IPS DF 6.9 (cell line): ENCODE measurements at regions not wholly inside any gene's neighbourhood (a gene's known extent, or its start where the extent isn't known, plus 50 kb on each side); places are given as distances from the start of the nearest gene placed in this dataset.

Source experiments
- DNase-seq: peaks from one replicate; pipeline ENCODE4 v3.0.0-alpha.2; 2013; ENCODE audit warnings: low read depth, low spot score
- H3K27ac ChIP-seq: one replicate; pipeline ENCODE4 v1.5.1; 2013; ENCODE audit warnings: low read length, control low read depth
- H3K27me3 ChIP-seq: 2 replicates; pipeline ENCODE4 v1.6.1; 2013; ENCODE audit warnings: mild to moderate bottlenecking, low read length; ENCODE audit not compliant: control insufficient read depth, insufficient read depth
- H3K36me3 ChIP-seq: 2 replicates; pipeline ENCODE4 v1.6.1; 2013; ENCODE audit warnings: low read length; ENCODE audit not compliant: control insufficient read depth, insufficient read depth
- H3K4me1 ChIP-seq: 2 replicates; pipeline ENCODE4 v1.6.1; 2013; ENCODE audit warnings: low read length; ENCODE audit not compliant: control insufficient read depth, insufficient read depth
- H3K4me3 ChIP-seq: 2 replicates; pipeline ENCODE4 v1.5.1; 2013; ENCODE audit warnings: mild to moderate bottlenecking, low read length
- H3K9me3 ChIP-seq: 2 replicates; pipeline ENCODE4 v1.6.1; 2013; ENCODE audit warnings: low read length, inconsistent platforms; ENCODE audit not compliant: control insufficient read depth, insufficient read depth
- WGBS: extraction: QIAGEN DNeasy Blood & Tissue Kit; methylation state at CpG from one replicate; pipeline ENCODE4 v1.1.7; 2013; ENCODE audit warnings: mixed read lengths, missing lambda C conversion rate; ENCODE audit not compliant: insufficient read length, insufficient coverage; 5-methylcytosine and 5-hydroxymethylcytosine counted together

GRCh38 chr13:76086729-76087128 is 450.6 kb downstream of the LMO7 start:
- H3K4me1 ChIP-seq: no peaks in the 10 kb centered on the region
- H3K9me3 ChIP-seq: peaks cover 3% of the 10 kb centered on the region
- H3K36me3 ChIP-seq: no peaks in the 10 kb centered on the region
- WGBS: no CpG with 5 or more reads among the region's 1 CpG
- no peak for DNase-seq
- no peak overlapping the region for H3K4me3 ChIP-seq
- H3K27ac ChIP-seq: no peak overlapping the region
- H3K27me3 ChIP-seq: no peaks in the 10 kb centered on the region

GRCh38 chr13:76067850-76068249 is 431.7 kb downstream of the LMO7 start:
- WGBS: no CpG with 5 or more reads among the region's 3 CpGs

GRCh38 chr13:76053181-76053580 is 417.1 kb downstream of the LMO7 start:
- DNase-seq: no peak
- Histone ChIP-seq H3K27me3 (no peaks in the 10 kb centered on the region), H3K36me3 (no peaks in the 10 kb centered on the region), H3K4me1 (no peaks in the 10 kb centered on the region), H3K4me3 (no peak overlapping the region), H3K27ac (no peak overlapping the region), H3K9me3 (no peaks in the 10 kb centered on the region)
- no CpG with 5 or more reads among the region's 1 CpG for WGBS

More at GRCh38 chr13:76067850-76068249, 431.7 kb downstream of the LMO7 start:
- no peaks in the 10 kb centered on the region for H3K4me1 ChIP-seq
- no peak overlapping the region for H3K27ac ChIP-seq
- DNase-seq: no peak
- H3K36me3 ChIP-seq: no peaks in the 10 kb centered on the region
- H3K9me3 ChIP-seq: peaks cover 2% of the 10 kb centered on the region; the same call in 1 of the 2 replicates
- no peak overlapping the region for H3K4me3 ChIP-seq
- no peaks in the 10 kb centered on the region for H3K27me3 ChIP-seq

GRCh38 chr13:76049376-76049746 is 413.2 kb downstream of the LMO7 start:
- Histone ChIP-seq H3K4me1 (no peaks in the 10 kb centered on the region), H3K27ac (no peak overlapping the region), H3K9me3 (no peaks in the 10 kb centered on the region), H3K4me3 (no peak overlapping the region), H3K27me3 (no peaks in the 10 kb centered on the region), H3K36me3 (no peaks in the 10 kb centered on the region)
- DNase-seq: no peak
- no CpG with 5 or more reads among the region's 1 CpG for WGBS

- H3K27ac ChIP-seq: no peak overlapping the region
- no peaks in the 10 kb centered on the region for H3K27me3 ChIP-seq
- H3K4me1 ChIP-seq: no peaks in the 10 kb centered on the region
- no peak overlapping the region for H3K4me3 ChIP-seq
- no peaks in the 10 kb centered on the region for H3K9me3 ChIP-seq
- no peaks in the 10 kb centered on the region for H3K36me3 ChIP-seq
- no CpG with 5 or more reads among the region's 3 CpGs for WGBS
- DNase-seq: no peak
Measured at GRCh38 chr13:76048675-76049375, 412.7 kb downstream of the LMO7 start.

GRCh38 chr13:76048131-76048530 is 412.0 kb downstream of the LMO7 start:
- Histone ChIP-seq H3K4me3 (no peak overlapping the region), H3K36me3 (no peaks in the 10 kb centered on the region), H3K27ac (no peak overlapping the region), H3K27me3 (no peaks in the 10 kb centered on the region), H3K9me3 (no peaks in the 10 kb centered on the region), H3K4me1 (no peaks in the 10 kb centered on the region)
- WGBS: no CpG with 5 or more reads among the region's 3 CpGs
- DNase-seq: no peak

- H3K27ac ChIP-seq: no peak overlapping the region
- H3K27me3 ChIP-seq: no peaks in the 10 kb centered on the region
- no peaks in the 10 kb centered on the region for H3K36me3 ChIP-seq
- DNase-seq: no peak
- no peak overlapping the region for H3K4me3 ChIP-seq
- no CpG with 5 or more reads among the region's 1 CpG for WGBS
- no peaks in the 10 kb centered on the region for H3K9me3 ChIP-seq
- H3K4me1 ChIP-seq: no peaks in the 10 kb centered on the region
Measured at GRCh38 chr13:76043874-76044273, 407.7 kb downstream of the LMO7 start.

GRCh38 chr13:76038920-76039716 is 403.0 kb downstream of the LMO7 start:
- no peak for DNase-seq

GRCh38 chr13:76036176-76036575 is 400.0 kb downstream of the LMO7 start:
- Histone ChIP-seq H3K27ac (no peak overlapping the region), H3K36me3 (no peaks in the 10 kb centered on the region), H3K27me3 (no peaks in the 10 kb centered on the region), H3K4me1 (no peaks in the 10 kb centered on the region), H3K9me3 (no peaks in the 10 kb centered on the region; the same call in 1 of the 2 replicates), H3K4me3 (no peak overlapping the region)
- no peak for DNase-seq
- no CpG with 5 or more reads among the region's 1 CpG for WGBS

More at GRCh38 chr13:76038920-76039716, 403.0 kb downstream of the LMO7 start:
- Histone ChIP-seq H3K4me3 (no peak overlapping the region), H3K4me1 (no peaks in the 10 kb centered on the region), H3K27ac (no peak overlapping the region), H3K9me3 (no peaks in the 10 kb centered on the region; the same call in 1 of the 2 replicates), H3K27me3 (no peaks in the 10 kb centered on the region), H3K36me3 (no peaks in the 10 kb centered on the region)
- no CpG with 5 or more reads among the region's 3 CpGs for WGBS

DNA sequence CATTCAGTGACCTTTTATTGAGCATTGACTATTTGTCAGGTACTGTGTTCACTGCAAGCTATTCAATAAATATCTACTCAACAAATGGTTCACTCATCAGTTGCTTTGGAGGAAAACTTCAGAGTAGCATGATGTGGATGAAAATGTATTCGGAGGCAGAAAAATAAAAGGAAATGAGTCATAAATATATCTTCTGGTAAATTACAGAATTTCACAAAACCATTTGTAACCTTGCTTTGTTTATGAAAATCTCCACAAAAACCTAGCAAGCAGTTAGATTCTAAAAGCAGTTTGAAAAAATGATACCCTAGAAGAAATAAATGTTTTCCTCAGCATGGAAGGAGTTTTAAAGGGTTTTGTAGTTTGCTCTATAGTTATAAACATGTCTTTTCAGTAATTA is 399.6 kb downstream of the LMO7 start:
- H3K4me1 ChIP-seq: no peaks in the 10 kb centered on the region
- H3K27me3 ChIP-seq: no peaks in the 10 kb centered on the region
- no peaks in the 10 kb centered on the region for H3K36me3 ChIP-seq
- WGBS: no CpG with 5 or more reads among the region's 1 CpG
- H3K4me3 ChIP-seq: no peak overlapping the region
- no peak for DNase-seq
- no peak overlapping the region for H3K27ac ChIP-seq
- H3K9me3 ChIP-seq: no peaks in the 10 kb centered on the region; the same call in 1 of the 2 replicates
